Neural cell (in vitro differentiated cells): ENCODE measurements at regions not wholly inside any gene's neighbourhood (a gene's known extent, or its start where the extent isn't known, plus 50 kb on each side); places are given as distances from the start of the nearest gene placed in this dataset.

ENCODE experiments used
- H2AFZ ChIP-seq: fragments of 200-600, 300-800 bp; sonication (generic), shearing (Covaris generic); 2 replicates; pipeline ENCODE4 v1.6.0; 2014; ENCODE audit warnings: low read depth, mild to moderate bottlenecking, antibody characterized with exemption, low read length, moderate library complexity
- H3F3A ChIP-seq: fragments of 200-600 bp; shearing (Covaris generic); 2 replicates; pipeline ENCODE4 v1.6.1; 2016; ENCODE audit warnings: mild to moderate bottlenecking, moderate library complexity, mixed read lengths, antibody characterized with exemption, low read length; ENCODE audit not compliant: insufficient read depth, poor library complexity, severe bottlenecking
- H3K27ac ChIP-seq: fragments of 200-600, 300-800 bp; sonication (generic), shearing (Covaris generic); 2 replicates; pipeline ENCODE4 v1.5.1; 2014; ENCODE audit warnings: mild to moderate bottlenecking, low read length, moderate library complexity
- H3K27me3 ChIP-seq: fragments of 300-800, 200-600 bp; sonication (generic), shearing (Covaris generic); 2 replicates; pipeline ENCODE4 v1.6.0; 2014; ENCODE audit warnings: mild to moderate bottlenecking, low read depth, low read length, moderate library complexity; ENCODE audit not compliant: insufficient read depth
- H3K36me3 ChIP-seq: fragments of 300-800, 200-600 bp; sonication (generic), shearing (Covaris generic); 2 replicates; pipeline ENCODE4 v1.5.1; 2014; ENCODE audit warnings: mild to moderate bottlenecking, antibody characterized with exemption, low read length, moderate library complexity; ENCODE audit not compliant: insufficient read depth
- H3K4me2 ChIP-seq: fragments of 300-800, 200-600 bp; sonication (generic), shearing (Covaris generic); 2 replicates; pipeline ENCODE4 v1.6.0; 2014; ENCODE audit warnings: mild to moderate bottlenecking, low read length
- H3K4me3 ChIP-seq: fragments of 300-800, 200-600 bp; sonication (generic), shearing (Covaris generic); 2 replicates; pipeline ENCODE4 v1.5.1; 2014; ENCODE audit warnings: mild to moderate bottlenecking, low read length, moderate library complexity
- H3K79me2 ChIP-seq: fragments of 200-600 bp; shearing (Covaris generic); replicated peaks from 2 replicates; pipeline ENCODE4 v1.6.0; 2014; ENCODE audit warnings: mild to moderate bottlenecking, low read length, moderate library complexity; ENCODE audit not compliant: insufficient read depth
- H3K9ac ChIP-seq: fragments of 300-800, 200-600 bp; sonication (generic), shearing (Covaris generic); 2 replicates; pipeline ENCODE4 v1.6.1; 2016; ENCODE audit warnings: mild to moderate bottlenecking, low read length, mixed read lengths
- H3K9me2 ChIP-seq: fragments of 200-600 bp; shearing (Covaris generic); 2 replicates; pipeline ENCODE4 v1.6.1; 2016; ENCODE audit warnings: mild to moderate bottlenecking, low read length, mixed read lengths; ENCODE audit not compliant: insufficient read depth
- H3K9me3 ChIP-seq: fragments of 200-600, 300-800 bp; sonication (generic), shearing (Covaris generic); 2 replicates; pipeline ENCODE4 v1.6.1; 2016; ENCODE audit warnings: mild to moderate bottlenecking, mixed run types, low read length, moderate library complexity, mixed read lengths
- H4K20me1 ChIP-seq: fragments of 200-600 bp; shearing (Covaris generic); 2 replicates; pipeline ENCODE4 v1.6.1; 2016; ENCODE audit warnings: mild to moderate bottlenecking, mixed run types; ENCODE audit not compliant: insufficient read depth
- EP300 ChIP-seq: fragments of 450-650 bp; conservative IDR thresholded peaks from 2 replicates; pipeline ENCODE4 v1.6.1; 2014; ENCODE audit warnings: antibody characterized with exemption, mild to moderate bottlenecking, moderate library complexity; ENCODE audit not compliant: poor library complexity, severe bottlenecking
- EZH2 ChIP-seq: fragments of 200-600, 300-800 bp; shearing (Covaris generic), sonication (generic); IDR thresholded peaks from 2 replicates; pipeline ENCODE4 v1.6.1; 2014; ENCODE audit warnings: antibody characterized with exemption, low read length, borderline replicate concordance, mild to moderate bottlenecking; ENCODE audit not compliant: insufficient read depth, poor library complexity, severe bottlenecking
- MXI1 ChIP-seq: fragments of 450-650 bp; conservative IDR thresholded peaks from 2 replicates; pipeline ENCODE4 v1.6.1; 2014; ENCODE audit warnings: antibody characterized with exemption, mild to moderate bottlenecking; ENCODE audit not compliant: poor library complexity, severe bottlenecking
- RAD21 ChIP-seq: fragments of 450-650 bp; conservative IDR thresholded peaks from 2 replicates; pipeline ENCODE4 v1.6.1; 2014; ENCODE audit warnings: antibody characterized with exemption, mild to moderate bottlenecking, moderate library complexity
- TAF1 ChIP-seq: IDR thresholded peaks from 2 replicates; pipeline ENCODE4 v1.6.1; 2012; ENCODE audit warnings: low read depth
- TF ChIP-seq, protein P1 (sequence below): IDR thresholded peaks from 2 replicates; pipeline ENCODE4 v1.6.1; 2012; ENCODE audit warnings: borderline replicate concordance
- TF ChIP-seq, protein P2 (sequence below): fragments of 450-650 bp; IDR thresholded peaks from 2 replicates; pipeline ENCODE4 v1.5.1; 2014; ENCODE audit warnings: antibody characterized with exemption, mild to moderate bottlenecking, moderate library complexity; ENCODE audit not compliant: poor library complexity, severe bottlenecking

DNA sequence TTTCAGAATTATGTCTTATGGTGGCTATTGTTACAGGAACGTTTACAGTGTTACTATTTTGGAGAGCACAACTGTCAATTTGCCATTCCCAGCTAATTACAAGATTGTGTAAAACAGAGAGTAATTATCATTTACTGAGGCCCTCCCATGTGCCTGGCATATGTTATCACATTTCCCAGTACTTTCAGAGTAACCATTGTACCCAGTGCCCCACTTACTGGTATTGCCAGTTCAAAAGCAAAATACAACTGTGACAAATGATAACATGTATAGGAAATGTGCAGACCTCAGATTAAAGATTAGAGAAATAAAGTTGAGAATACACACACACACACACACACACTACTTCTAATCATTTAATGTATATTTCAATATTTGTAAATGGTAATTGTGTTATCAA lies 572.5 kb downstream of the POM121L12 start:
- Histone ChIP-seq H3K9me2 (no peaks in the 10 kb centered on the region), H3K27ac (no peak overlapping the region), H4K20me1 (no peaks in the 10 kb centered on the region), H3K9me3 (no peaks in the 10 kb centered on the region), H3K79me2 (no peaks in the 10 kb centered on the region), H3K4me2 (no peak overlapping the region), H3K4me3 (no peak overlapping the region), H3F3A (no peaks in the 10 kb centered on the region), H3K27me3 (no peaks in the 10 kb centered on the region), H2AFZ (no peak overlapping the region), H3K36me3 (no peaks in the 10 kb centered on the region), H3K9ac (no peak overlapping the region)
- TF ChIP-seq EP300 = no peak
- TF ChIP-seq EZH2 = no peak
- TF ChIP-seq MXI1 = no peak
- TF ChIP-seq, protein P1, sequence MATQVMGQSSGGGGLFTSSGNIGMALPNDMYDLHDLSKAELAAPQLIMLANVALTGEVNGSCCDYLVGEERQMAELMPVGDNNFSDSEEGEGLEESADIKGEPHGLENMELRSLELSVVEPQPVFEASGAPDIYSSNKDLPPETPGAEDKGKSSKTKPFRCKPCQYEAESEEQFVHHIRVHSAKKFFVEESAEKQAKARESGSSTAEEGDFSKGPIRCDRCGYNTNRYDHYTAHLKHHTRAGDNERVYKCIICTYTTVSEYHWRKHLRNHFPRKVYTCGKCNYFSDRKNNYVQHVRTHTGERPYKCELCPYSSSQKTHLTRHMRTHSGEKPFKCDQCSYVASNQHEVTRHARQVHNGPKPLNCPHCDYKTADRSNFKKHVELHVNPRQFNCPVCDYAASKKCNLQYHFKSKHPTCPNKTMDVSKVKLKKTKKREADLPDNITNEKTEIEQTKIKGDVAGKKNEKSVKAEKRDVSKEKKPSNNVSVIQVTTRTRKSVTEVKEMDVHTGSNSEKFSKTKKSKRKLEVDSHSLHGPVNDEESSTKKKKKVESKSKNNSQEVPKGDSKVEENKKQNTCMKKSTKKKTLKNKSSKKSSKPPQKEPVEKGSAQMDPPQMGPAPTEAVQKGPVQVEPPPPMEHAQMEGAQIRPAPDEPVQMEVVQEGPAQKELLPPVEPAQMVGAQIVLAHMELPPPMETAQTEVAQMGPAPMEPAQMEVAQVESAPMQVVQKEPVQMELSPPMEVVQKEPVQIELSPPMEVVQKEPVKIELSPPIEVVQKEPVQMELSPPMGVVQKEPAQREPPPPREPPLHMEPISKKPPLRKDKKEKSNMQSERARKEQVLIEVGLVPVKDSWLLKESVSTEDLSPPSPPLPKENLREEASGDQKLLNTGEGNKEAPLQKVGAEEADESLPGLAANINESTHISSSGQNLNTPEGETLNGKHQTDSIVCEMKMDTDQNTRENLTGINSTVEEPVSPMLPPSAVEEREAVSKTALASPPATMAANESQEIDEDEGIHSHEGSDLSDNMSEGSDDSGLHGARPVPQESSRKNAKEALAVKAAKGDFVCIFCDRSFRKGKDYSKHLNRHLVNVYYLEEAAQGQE = no peak
- TF ChIP-seq TAF1 = no peak

DNA sequence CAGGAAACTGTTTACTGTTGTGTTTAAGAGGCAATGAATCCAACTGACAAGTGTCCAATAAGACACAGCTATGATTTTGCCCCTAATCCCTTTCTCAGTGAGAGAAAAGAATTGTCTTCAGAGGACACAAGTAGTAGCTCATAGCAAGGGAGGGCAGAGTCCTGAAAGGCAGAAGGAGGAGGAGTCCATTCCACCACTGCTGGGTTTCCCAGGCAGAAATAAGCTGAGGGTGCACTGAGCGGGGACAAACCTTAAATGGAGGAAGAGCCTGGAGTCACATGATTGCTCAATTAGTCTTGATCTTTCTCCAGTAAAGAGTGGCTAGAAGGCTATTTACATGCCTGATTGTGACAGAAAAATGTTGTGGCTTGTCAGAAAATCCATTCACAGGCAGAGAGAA lies 573.8 kb downstream of the POM121L12 start:
- H3K79me2 ChIP-seq = no peaks in the 10 kb centered on the region
- H3K9me2 ChIP-seq = no peaks in the 10 kb centered on the region
- H3K4me2 ChIP-seq = no peak overlapping the region
- no peak overlapping the region for H3K4me3 ChIP-seq
- no peak overlapping the region for H3K9ac ChIP-seq
- no peaks in the 10 kb centered on the region for H4K20me1 ChIP-seq
- TF ChIP-seq TAF1 (no peak), EZH2 (no peak), RAD21 (no peak)
- TF ChIP-seq, protein P1 = no peak
- TF ChIP-seq, protein P2, sequence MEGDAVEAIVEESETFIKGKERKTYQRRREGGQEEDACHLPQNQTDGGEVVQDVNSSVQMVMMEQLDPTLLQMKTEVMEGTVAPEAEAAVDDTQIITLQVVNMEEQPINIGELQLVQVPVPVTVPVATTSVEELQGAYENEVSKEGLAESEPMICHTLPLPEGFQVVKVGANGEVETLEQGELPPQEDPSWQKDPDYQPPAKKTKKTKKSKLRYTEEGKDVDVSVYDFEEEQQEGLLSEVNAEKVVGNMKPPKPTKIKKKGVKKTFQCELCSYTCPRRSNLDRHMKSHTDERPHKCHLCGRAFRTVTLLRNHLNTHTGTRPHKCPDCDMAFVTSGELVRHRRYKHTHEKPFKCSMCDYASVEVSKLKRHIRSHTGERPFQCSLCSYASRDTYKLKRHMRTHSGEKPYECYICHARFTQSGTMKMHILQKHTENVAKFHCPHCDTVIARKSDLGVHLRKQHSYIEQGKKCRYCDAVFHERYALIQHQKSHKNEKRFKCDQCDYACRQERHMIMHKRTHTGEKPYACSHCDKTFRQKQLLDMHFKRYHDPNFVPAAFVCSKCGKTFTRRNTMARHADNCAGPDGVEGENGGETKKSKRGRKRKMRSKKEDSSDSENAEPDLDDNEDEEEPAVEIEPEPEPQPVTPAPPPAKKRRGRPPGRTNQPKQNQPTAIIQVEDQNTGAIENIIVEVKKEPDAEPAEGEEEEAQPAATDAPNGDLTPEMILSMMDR = no peak
- H3K27me3 ChIP-seq = no peaks in the 10 kb centered on the region
- no peaks in the 10 kb centered on the region for H3K36me3 ChIP-seq
- no peak overlapping the region for H2AFZ ChIP-seq
- no peak overlapping the region for H3K27ac ChIP-seq
- H3F3A ChIP-seq = no peaks in the 10 kb centered on the region
- no peaks in the 10 kb centered on the region for H3K9me3 ChIP-seq
